ENCODE measurements at regions not wholly inside any gene's neighbourhood (a gene's known extent, or its start where the extent isn't known, plus 50 kb on each side); places are given as distances from the start of the nearest gene placed in this dataset.

DNA sequence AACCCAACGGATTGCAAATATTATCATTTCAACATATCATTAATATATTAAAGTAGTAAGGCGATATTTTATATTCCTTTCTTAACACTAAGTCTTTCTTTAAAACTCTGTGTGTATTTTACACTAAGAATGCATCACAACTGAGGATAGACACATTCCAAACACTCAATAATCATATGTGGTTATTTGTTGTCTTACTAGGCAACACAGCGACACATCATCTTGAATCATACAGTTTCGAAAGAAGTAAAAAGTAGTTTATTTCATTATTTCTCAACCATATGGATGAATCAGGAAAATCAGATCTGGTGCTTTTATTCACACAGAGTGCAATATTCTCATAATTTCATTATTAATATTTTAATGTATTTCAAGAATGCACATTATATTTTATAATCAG, 662.4 kb downstream of the EPHA7 start:
- no peak for TF ChIP-seq ZNF274 (IDR thresholded peaks at IDR 0.05; ENCODE audit: low read depth, low read length)
- TF ChIP-seq SUZ12 (IDR thresholded peaks at IDR 0.05; ENCODE audit: extremely low read depth, insufficient read depth, insufficient read length) = no peak
- no peak for TF ChIP-seq YY1 (IDR thresholded peaks at IDR 0.05; ENCODE audit: insufficient read depth, insufficient read length)
- no peak overlapping the region for H3K4me3 ChIP-seq (ENCODE audit: insufficient read length, low read depth)
- no peak overlapping the region for H3K9ac ChIP-seq (ENCODE audit: insufficient read length, low read depth)
- no peaks in the 10 kb centered on the region for H3K4me1 ChIP-seq (ENCODE audit: insufficient read depth, insufficient read length)
- H3K27me3 ChIP-seq (ENCODE audit: insufficient read depth, insufficient read length) = no peaks in the 10 kb centered on the region
- H3K9me3 ChIP-seq (ENCODE audit: insufficient read depth, low read length) = no peaks in the 10 kb centered on the region
- no peak for DNase-seq (ENCODE audit: low read depth, low spot score)
- no peaks in the 10 kb centered on the region for H3K36me3 ChIP-seq (ENCODE audit: insufficient read depth, insufficient read length, low read length)

DNA sequence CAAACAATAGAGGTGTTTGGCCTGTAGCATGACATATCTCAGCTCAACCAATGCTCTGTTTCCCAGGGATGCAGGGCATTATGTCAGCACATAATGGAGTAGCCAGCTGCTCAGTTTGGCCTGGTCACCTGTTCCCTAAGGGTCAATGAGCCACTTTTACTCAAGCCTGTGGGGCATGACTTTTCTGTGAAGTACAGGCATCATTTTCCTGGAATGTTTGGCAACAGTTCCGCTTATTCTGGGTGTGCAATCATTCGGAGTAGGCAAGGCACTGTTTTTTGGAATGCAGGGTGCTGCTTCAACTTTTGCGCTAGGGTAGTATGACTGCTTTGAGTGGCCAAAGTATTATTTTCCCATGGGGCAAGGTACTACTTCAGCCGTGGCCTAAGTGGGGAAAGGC, 665.4 kb downstream of the EPHA7 start:
- H3K9me3 ChIP-seq (ENCODE audit: insufficient read depth, low read length) = no peaks in the 10 kb centered on the region

DNA sequence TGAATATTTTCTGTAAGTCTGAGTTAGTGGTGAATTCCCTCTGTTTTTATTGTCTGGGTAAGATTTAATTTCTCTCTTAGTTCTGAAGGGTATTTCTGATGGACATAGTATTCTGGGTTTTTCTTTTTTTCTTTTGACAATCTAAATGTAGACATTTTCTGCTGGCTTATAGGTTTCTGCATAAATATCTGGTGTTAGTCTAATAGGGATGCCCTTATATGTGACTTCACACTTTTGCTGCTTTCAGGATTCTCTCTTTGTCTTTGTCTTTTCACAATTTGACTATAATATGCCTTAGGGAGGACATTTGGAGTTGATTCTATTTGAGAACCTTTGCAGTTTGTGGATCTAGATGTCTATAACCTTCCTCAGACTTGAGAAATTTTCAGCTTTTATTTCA, 667.2 kb downstream of the EPHA7 start:
- H3K4me3 ChIP-seq (ENCODE audit: insufficient read length, low read depth) = no peak overlapping the region
- no peak overlapping the region for H3K9ac ChIP-seq (ENCODE audit: insufficient read length, low read depth)

More for the DNA sequence above, 665.4 kb downstream of the EPHA7 start:
- TF ChIP-seq YY1 (IDR thresholded peaks at IDR 0.05; ENCODE audit: insufficient read depth, insufficient read length) (no peak), ZNF274 (IDR thresholded peaks at IDR 0.05; ENCODE audit: low read depth, low read length) (no peak), SUZ12 (IDR thresholded peaks at IDR 0.05; ENCODE audit: extremely low read depth, insufficient read depth, insufficient read length) (no peak)
- no peak overlapping the region for H3K9ac ChIP-seq (ENCODE audit: insufficient read length, low read depth)
- no peaks in the 10 kb centered on the region for H3K36me3 ChIP-seq (ENCODE audit: insufficient read depth, insufficient read length, low read length)
- H3K4me3 ChIP-seq (ENCODE audit: insufficient read length, low read depth) = no peak overlapping the region
- no peak for DNase-seq (ENCODE audit: low read depth, low spot score)
- no peaks in the 10 kb centered on the region for H3K27me3 ChIP-seq (ENCODE audit: insufficient read depth, insufficient read length)
- H3K4me1 ChIP-seq (ENCODE audit: insufficient read depth, insufficient read length) = no peaks in the 10 kb centered on the region

DNA sequence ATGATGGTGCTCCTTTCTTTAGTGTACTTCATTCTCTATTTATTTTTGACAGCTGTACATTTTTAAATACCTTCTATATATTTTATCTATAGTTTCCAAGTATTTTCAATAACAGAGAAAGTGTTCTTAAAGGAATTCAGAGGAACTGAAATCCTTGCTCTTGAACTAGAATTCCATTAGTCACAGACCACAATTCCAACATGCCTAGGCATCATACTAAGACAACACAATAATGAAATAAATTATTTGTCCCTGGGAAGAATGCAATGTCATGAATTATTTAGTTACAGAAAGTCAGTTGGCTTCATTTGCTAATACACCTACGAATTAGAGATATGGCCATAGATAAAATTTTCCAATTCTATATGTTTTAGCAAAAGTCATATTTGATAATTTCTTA, 671.2 kb downstream of the EPHA7 start:
- H3K9ac ChIP-seq (ENCODE audit: insufficient read length, low read depth) = no peak overlapping the region
- no peaks in the 10 kb centered on the region for H3K4me1 ChIP-seq (ENCODE audit: insufficient read depth, insufficient read length)
- no peaks in the 10 kb centered on the region for H3K9me3 ChIP-seq (ENCODE audit: insufficient read depth, low read length)
- no peaks in the 10 kb centered on the region for H3K36me3 ChIP-seq (ENCODE audit: insufficient read depth, insufficient read length, low read length)
- DNase-seq (ENCODE audit: low read depth, low spot score) = no peak
- H3K4me3 ChIP-seq (ENCODE audit: insufficient read length, low read depth) = no peak overlapping the region
- no peaks in the 10 kb centered on the region for H3K27me3 ChIP-seq (ENCODE audit: insufficient read depth, insufficient read length)
- TF ChIP-seq ZNF274 (IDR thresholded peaks at IDR 0.05; ENCODE audit: low read depth, low read length) (no peak), SUZ12 (IDR thresholded peaks at IDR 0.05; ENCODE audit: extremely low read depth, insufficient read depth, insufficient read length) (no peak), YY1 (IDR thresholded peaks at IDR 0.05; ENCODE audit: insufficient read depth, insufficient read length) (no peak)

More for the DNA sequence above, 667.2 kb downstream of the EPHA7 start:
- no peaks in the 10 kb centered on the region for H3K9me3 ChIP-seq (ENCODE audit: insufficient read depth, low read length)
- no peaks in the 10 kb centered on the region for H3K4me1 ChIP-seq (ENCODE audit: insufficient read depth, insufficient read length)
- no peak for DNase-seq (ENCODE audit: low read depth, low spot score)
- no peaks in the 10 kb centered on the region for H3K27me3 ChIP-seq (ENCODE audit: insufficient read depth, insufficient read length)
- TF ChIP-seq ZNF274 (IDR thresholded peaks at IDR 0.05; ENCODE audit: low read depth, low read length) (no peak), SUZ12 (IDR thresholded peaks at IDR 0.05; ENCODE audit: extremely low read depth, insufficient read depth, insufficient read length) (no peak), YY1 (IDR thresholded peaks at IDR 0.05; ENCODE audit: insufficient read depth, insufficient read length) (no peak)
- no peaks in the 10 kb centered on the region for H3K36me3 ChIP-seq (ENCODE audit: insufficient read depth, insufficient read length, low read length)

DNA sequence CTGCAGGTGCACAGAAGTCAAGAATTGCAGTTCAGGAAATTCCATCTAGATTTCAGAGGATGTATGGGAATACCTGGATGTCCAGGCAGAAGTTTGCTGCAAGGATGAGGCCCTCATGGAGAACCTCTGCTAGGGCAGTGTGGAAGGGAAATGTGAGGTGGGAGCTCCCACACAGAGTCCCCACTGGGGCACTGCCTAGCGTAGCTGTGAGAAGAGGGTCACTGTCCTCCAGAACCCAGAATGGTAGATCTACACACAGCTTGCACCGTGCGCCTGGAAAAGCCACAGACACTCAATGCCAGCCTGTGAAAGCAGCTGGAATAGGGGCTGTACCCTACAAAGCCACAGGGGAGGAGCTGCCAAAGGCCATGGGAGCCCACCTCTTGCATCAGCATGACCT, 681.4 kb downstream of the EPHA7 start:
- Histone ChIP-seq H3K36me3 (ENCODE audit: insufficient read depth, insufficient read length, low read length) (no peaks in the 10 kb centered on the region), H3K4me3 (ENCODE audit: insufficient read length, low read depth) (no peak overlapping the region), H3K27me3 (ENCODE audit: insufficient read depth, insufficient read length) (no peaks in the 10 kb centered on the region), H3K4me1 (ENCODE audit: insufficient read depth, insufficient read length) (no peaks in the 10 kb centered on the region), H3K9ac (ENCODE audit: insufficient read length, low read depth) (no peak overlapping the region), H3K9me3 (ENCODE audit: insufficient read depth, low read length) (peaks cover 14% of the 10 kb centered on the region; the same call in 1 of the 2 replicates)
- DNase-seq (ENCODE audit: low read depth, low spot score) = no peak
- no peak for TF ChIP-seq YY1 (IDR thresholded peaks at IDR 0.05; ENCODE audit: insufficient read depth, insufficient read length)

DNA sequence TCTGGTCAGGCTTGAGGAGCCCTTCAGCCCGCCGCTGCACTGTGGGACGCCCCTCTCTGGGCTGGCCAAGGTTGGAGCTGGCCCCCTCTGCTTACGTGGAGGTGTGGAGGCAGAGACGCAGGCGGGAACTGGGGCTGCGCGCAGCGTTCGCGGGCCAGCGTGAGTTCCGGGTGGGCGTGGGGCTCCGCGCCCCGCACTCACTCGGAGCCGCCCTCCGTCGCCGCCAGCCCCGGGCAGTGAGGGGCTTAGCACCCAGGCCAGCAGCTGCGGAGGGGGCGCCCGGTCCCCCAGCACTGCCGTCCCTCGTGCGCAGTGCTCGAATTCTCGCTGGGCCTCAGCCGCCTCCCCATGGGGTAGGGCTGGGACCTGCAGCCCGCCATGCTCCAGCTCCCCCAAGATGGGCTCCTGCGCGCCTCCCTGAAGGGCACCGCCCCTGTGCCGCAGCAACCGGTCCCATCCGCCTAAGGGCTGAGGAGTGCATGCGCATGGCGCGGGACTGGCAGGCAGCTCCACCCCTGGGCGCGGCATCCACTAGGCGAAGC, 695.9 kb downstream of the EPHA7 start:
- H3K4me1 ChIP-seq (ENCODE audit: insufficient read depth, insufficient read length) = no peaks in the 10 kb centered on the region

DNA sequence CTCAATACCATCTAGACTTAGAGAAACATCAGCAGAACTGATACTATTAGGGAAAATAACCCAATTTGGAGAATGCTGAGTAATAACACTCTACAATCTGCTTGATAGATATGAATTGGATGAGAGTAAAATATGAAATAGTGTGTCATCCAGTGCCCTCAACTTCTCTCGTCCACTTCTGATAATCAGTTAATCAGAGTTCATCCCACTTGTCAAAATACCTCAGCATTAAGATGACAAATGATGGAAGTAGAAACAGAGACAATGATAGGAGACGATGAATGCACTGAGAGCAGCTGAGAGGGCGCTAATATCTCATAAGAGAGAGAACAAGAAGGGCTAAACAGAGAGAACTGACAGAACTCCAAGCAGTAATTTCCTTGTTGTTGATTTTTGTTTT, 699.6 kb downstream of the EPHA7 start:
- no peak overlapping the region for H3K9ac ChIP-seq (ENCODE audit: insufficient read length, low read depth)
- H3K9me3 ChIP-seq (ENCODE audit: insufficient read depth, low read length) = no peaks in the 10 kb centered on the region; the same call in 1 of the 2 replicates
- H3K4me3 ChIP-seq (ENCODE audit: insufficient read length, low read depth) = no peak overlapping the region
- H3K36me3 ChIP-seq (ENCODE audit: insufficient read depth, insufficient read length, low read length) = no peaks in the 10 kb centered on the region
- no peak for DNase-seq (ENCODE audit: low read depth, low spot score)
- H3K4me1 ChIP-seq (ENCODE audit: insufficient read depth, insufficient read length) = no peaks in the 10 kb centered on the region
- TF ChIP-seq ZNF274 (IDR thresholded peaks at IDR 0.05; ENCODE audit: low read depth, low read length) (no peak), YY1 (IDR thresholded peaks at IDR 0.05; ENCODE audit: insufficient read depth, insufficient read length) (no peak), SUZ12 (IDR thresholded peaks at IDR 0.05; ENCODE audit: extremely low read depth, insufficient read depth, insufficient read length) (no peak)
- H3K27me3 ChIP-seq (ENCODE audit: insufficient read depth, insufficient read length) = no peaks in the 10 kb centered on the region

More for the DNA sequence above, 695.9 kb downstream of the EPHA7 start:
- no peak for TF ChIP-seq SUZ12 (IDR thresholded peaks at IDR 0.05; ENCODE audit: extremely low read depth, insufficient read depth, insufficient read length)
- no peak for TF ChIP-seq ZNF274 (IDR thresholded peaks at IDR 0.05; ENCODE audit: low read depth, low read length)
- TF ChIP-seq YY1 (IDR thresholded peaks at IDR 0.05; ENCODE audit: insufficient read depth, insufficient read length) = no peak
- Histone ChIP-seq H3K36me3 (ENCODE audit: insufficient read depth, insufficient read length, low read length) (no peaks in the 10 kb centered on the region), H3K27me3 (ENCODE audit: insufficient read depth, insufficient read length) (no peaks in the 10 kb centered on the region), H3K4me3 (ENCODE audit: insufficient read length, low read depth) (no peak overlapping the region), H3K9me3 (ENCODE audit: insufficient read depth, low read length) (no peaks in the 10 kb centered on the region; the same call in 1 of the 2 replicates), H3K9ac (ENCODE audit: insufficient read length, low read depth) (no peak overlapping the region)
- DNase-seq (ENCODE audit: low read depth, low spot score) = no peak
